ENCODE measurements at regions not wholly inside any gene's neighbourhood (a gene's known extent, or its start where the extent isn't known, plus 50 kb on each side); places are given as distances from the start of the nearest gene placed in this dataset.

GRCh38 chr18:38368886-38369285 is 803.3 kb upstream of the CELF4 start:
- H3K27ac ChIP-seq: no peak overlapping the region
- TF ChIP-seq CTCF (conservative IDR thresholded peaks at IDR 0.05): no peak

GRCh38 chr18:38368246-38368645 is 802.6 kb upstream of the CELF4 start:
- no peak overlapping the region for H3K27ac ChIP-seq
- no peak for TF ChIP-seq CTCF (conservative IDR thresholded peaks at IDR 0.05)

GRCh38 chr18:38367473-38367872 is 801.9 kb upstream of the CELF4 start:
- peak; percentile 28 for TF ChIP-seq CTCF (conservative IDR thresholded peaks at IDR 0.05)
- no peak overlapping the region for H3K27ac ChIP-seq

- no peak overlapping the region for H3K27ac ChIP-seq
- TF ChIP-seq CTCF (conservative IDR thresholded peaks at IDR 0.05): no peak
Observed at GRCh38 chr18:38362286-38362792, 796.7 kb upstream of the CELF4 start.

- H3K27ac ChIP-seq: no peak overlapping the region
Observed at GRCh38 chr18:38358805-38359657, 793.4 kb upstream of the CELF4 start.

GRCh38 chr18:38353149-38353548 is 787.6 kb upstream of the CELF4 start:
- no peak for TF ChIP-seq CTCF (conservative IDR thresholded peaks at IDR 0.05)
- H3K27ac ChIP-seq: no peak overlapping the region

More at GRCh38 chr18:38358805-38359657, 793.4 kb upstream of the CELF4 start:
- TF ChIP-seq CTCF (conservative IDR thresholded peaks at IDR 0.05): no peak

- no peak overlapping the region for H3K27ac ChIP-seq
- TF ChIP-seq CTCF (conservative IDR thresholded peaks at IDR 0.05): no peak
Observed at GRCh38 chr18:38350141-38350540, 784.5 kb upstream of the CELF4 start.

All from VCaP (cell line).